ENCODE measurements at regions not wholly inside any gene's neighbourhood (a gene's known extent, or its start where the extent isn't known, plus 50 kb on each side); places are given as distances from the start of the nearest gene placed in this dataset.

- no peak for TF ChIP-seq CTCF (IDR thresholded peaks at IDR 0.05)
- no peak for TF ChIP-seq RAD21 (conservative IDR thresholded peaks at IDR 0.05 in 1 of 2, IDR thresholded peaks at IDR 0.05 in 1 of 2)
- TF ChIP-seq CEBPB (IDR thresholded peaks at IDR 0.05): no peak
- TF ChIP-seq PBX3 (IDR thresholded peaks at IDR 0.05): no peak
- TF ChIP-seq EP300 (IDR thresholded peaks at IDR 0.05): no peak
- TF ChIP-seq ELK1 (IDR thresholded peaks at IDR 0.05; ENCODE audit: low read depth, low read length): no peak
- TF ChIP-seq BHLHE40 (IDR thresholded peaks at IDR 0.05; ENCODE audit: low read depth, low read length): no peak
- no peak for TF ChIP-seq JUN (IDR thresholded peaks at IDR 0.05)
- TF ChIP-seq POLR2A (IDR thresholded peaks at IDR 0.05; ENCODE audit: low read length): no peak
- no peak for TF ChIP-seq MYC (IDR thresholded peaks at IDR 0.05; ENCODE audit: borderline replicate concordance, low read length)
- TF ChIP-seq REST (IDR thresholded peaks at IDR 0.05): no peak
- TF ChIP-seq RCOR1 (IDR thresholded peaks at IDR 0.05; ENCODE audit: low read depth, low read length): no peak
- no peak for TF ChIP-seq MAX (IDR thresholded peaks at IDR 0.05)
- TF ChIP-seq ZC3H11A (IDR thresholded peaks at IDR 0.05): no peak
Measured at GRCh38 chr6:15953152-15953880, 175.6 kb upstream of the MYLIP start.

All from A549 (cell line).